Mesendoderm (in vitro differentiated cells): ENCODE measurements at regions not wholly inside any gene's neighbourhood (a gene's known extent, or its start where the extent isn't known, plus 50 kb on each side); places are given as distances from the start of the nearest gene placed in this dataset.

Experiments
- DNase-seq: peaks from one replicate; pipeline ENCODE4 v3.0.0; 2013
- H2AK5ac ChIP-seq: 2 replicates; pipeline ENCODE4 v1.6.1; 2013; ENCODE audit warnings: low read length, inconsistent platforms
- H2BK120ac ChIP-seq: 2 replicates; pipeline ENCODE4 v1.6.1; 2013; ENCODE audit warnings: low read depth, mild to moderate bottlenecking, low read length, moderate library complexity, mixed read lengths
- H2BK15ac ChIP-seq: replicated peaks from 2 replicates; pipeline ENCODE4 v1.6.1; 2013; ENCODE audit warnings: low read depth, mild to moderate bottlenecking, moderate library complexity
- H2BK5ac ChIP-seq: 2 replicates; pipeline ENCODE4 v1.6.1; 2013; ENCODE audit warnings: low read length, inconsistent platforms
- H3K18ac ChIP-seq: 2 replicates; pipeline ENCODE4 v1.6.1; 2013; ENCODE audit warnings: mild to moderate bottlenecking, low read length, mixed read lengths
- H3K23ac ChIP-seq: one replicate; pipeline ENCODE4 v1.6.1; 2013; ENCODE audit warnings: low read length
- H3K27ac ChIP-seq: 2 replicates; pipeline ENCODE4 v1.5.1; 2013; ENCODE audit warnings: low read depth, mild to moderate bottlenecking, inconsistent platforms, low read length, moderate library complexity
- H3K27me3 ChIP-seq: 2 replicates; pipeline ENCODE4 v1.6.1; 2013; ENCODE audit warnings: low read length, control low read depth, mild to moderate bottlenecking, inconsistent platforms; ENCODE audit not compliant: insufficient read depth, poor library complexity
- H3K36me3 ChIP-seq: 2 replicates; pipeline ENCODE4 v1.6.1; 2013; ENCODE audit warnings: low read length, inconsistent platforms; ENCODE audit not compliant: control insufficient read depth, insufficient read depth
- H3K4ac ChIP-seq: one replicate; pipeline ENCODE4 v1.6.1; 2013; ENCODE audit warnings: low read depth, mild to moderate bottlenecking, low read length, moderate library complexity
- H3K4me1 ChIP-seq: 2 replicates; pipeline ENCODE4 v1.6.1; 2013; ENCODE audit warnings: low read depth, low read length, inconsistent platforms; ENCODE audit not compliant: control insufficient read depth
- H3K4me2 ChIP-seq: 2 replicates; pipeline ENCODE4 v1.6.1; 2013; ENCODE audit warnings: low read length
- H3K4me3 ChIP-seq: 2 replicates; pipeline ENCODE4 v1.5.1; 2013; ENCODE audit warnings: mild to moderate bottlenecking, low read length
- H3K56ac ChIP-seq: one replicate; pipeline ENCODE4 v1.6.1; 2013; ENCODE audit warnings: low read length
- H3K79me1 ChIP-seq: 2 replicates; pipeline ENCODE4 v1.6.1; 2013; ENCODE audit warnings: low read length, inconsistent platforms
- H3K79me2 ChIP-seq: 2 replicates; pipeline ENCODE4 v1.6.1; 2013; ENCODE audit warnings: mild to moderate bottlenecking, low read length; ENCODE audit not compliant: control insufficient read depth, insufficient read depth
- H3K9ac ChIP-seq: 2 replicates; pipeline ENCODE4 v1.6.1; 2013; ENCODE audit warnings: low read length, inconsistent platforms
- H4K5ac ChIP-seq: one replicate; pipeline ENCODE4 v1.6.1; 2013; ENCODE audit warnings: low read length
- H4K8ac ChIP-seq: one replicate; pipeline ENCODE4 v1.6.1; 2013; ENCODE audit warnings: low read depth, mild to moderate bottlenecking, control low read depth, low read length, moderate library complexity
- WGBS: extraction: QIAGEN DNeasy Blood & Tissue Kit; methylation state at CpG from one replicate; pipeline ENCODE4 v1.1.7; 2013; ENCODE audit warnings: low lambda C conversion rate, missing lambda C conversion rate; ENCODE audit not compliant: insufficient coverage; ENCODE audit errors: extremely low coverage; 5-methylcytosine and 5-hydroxymethylcytosine counted together

GRCh38 chr7:130921391-130922180, 187.6 kb upstream of the KLF14 start:
- no peak overlapping the region for H2AK5ac ChIP-seq
- no peak overlapping the region for H4K5ac ChIP-seq
- no peak overlapping the region for H2BK5ac ChIP-seq
- H3K4me3 ChIP-seq: no peak overlapping the region
- no peak overlapping the region for H4K8ac ChIP-seq
- no peaks in the 10 kb centered on the region for H3K79me1 ChIP-seq
- H3K9ac ChIP-seq: no peak overlapping the region
- no peak overlapping the region for H3K4ac ChIP-seq
- H3K27ac ChIP-seq: no peak overlapping the region
- no peak overlapping the region for H3K18ac ChIP-seq
- H2BK120ac ChIP-seq: no peak overlapping the region
- no peak overlapping the region for H3K4me2 ChIP-seq
- no peak overlapping the region for H3K23ac ChIP-seq
- no peak overlapping the region for H2BK15ac ChIP-seq
- H3K4me1 ChIP-seq: no peaks in the 10 kb centered on the region
- no peak overlapping the region for H3K56ac ChIP-seq
- no peak for DNase-seq
- H3K27me3 ChIP-seq: no peaks in the 10 kb centered on the region
- no peaks in the 10 kb centered on the region for H3K79me2 ChIP-seq
- no CpG with 5 or more reads among the region's 23 CpGs for WGBS
- no peaks in the 10 kb centered on the region for H3K36me3 ChIP-seq

DNA sequence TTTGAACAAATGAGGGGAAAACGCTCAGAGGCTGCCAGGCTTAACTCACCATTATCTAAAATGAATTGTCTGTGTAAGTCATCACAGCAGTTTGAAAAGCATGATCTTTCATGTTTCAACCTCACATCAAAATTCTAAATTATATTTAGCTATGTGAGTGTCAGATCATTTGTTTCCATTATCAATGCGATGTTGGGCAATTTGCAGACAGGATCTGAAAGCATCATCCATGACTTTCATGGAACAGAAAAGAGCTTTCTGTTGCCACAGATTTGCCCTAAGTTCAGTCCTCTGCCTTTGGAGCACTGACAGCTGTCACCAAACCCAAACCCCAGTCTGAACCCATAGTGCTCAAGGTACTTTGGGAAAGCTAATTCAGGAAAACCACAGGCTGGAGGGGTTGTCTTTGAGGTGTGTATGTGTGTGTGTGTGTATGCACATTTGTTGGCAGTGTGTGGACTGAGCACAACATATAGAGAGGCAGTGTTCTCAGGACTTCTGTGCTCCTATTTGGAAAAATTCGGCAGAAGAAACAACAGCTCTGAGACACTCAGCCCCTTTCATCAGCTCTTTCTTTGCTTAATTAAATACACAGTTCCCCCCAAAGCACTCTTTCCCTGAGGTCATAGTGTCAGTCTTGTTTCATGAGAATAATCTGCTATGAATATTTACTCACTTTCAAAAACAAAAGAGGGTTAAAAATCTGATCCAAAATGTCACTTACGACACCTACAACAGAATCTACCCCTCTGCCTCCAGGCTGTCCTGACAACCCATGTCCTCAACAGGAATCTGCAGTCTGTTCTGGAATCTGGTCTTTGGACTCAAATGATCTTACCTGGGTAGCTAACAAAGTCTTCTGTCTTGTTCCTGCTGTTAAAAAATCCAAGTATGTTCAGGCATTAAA, 188.5 kb upstream of the KLF14 start:
- no peak for DNase-seq
- H4K8ac ChIP-seq: no peak overlapping the region
- H2BK120ac ChIP-seq: no peak overlapping the region
- no peak overlapping the region for H3K18ac ChIP-seq
- no peaks in the 10 kb centered on the region for H3K27me3 ChIP-seq
- H2BK5ac ChIP-seq: no peak overlapping the region
- no peak overlapping the region for H3K9ac ChIP-seq
- H3K79me1 ChIP-seq: no peaks in the 10 kb centered on the region
- no peak overlapping the region for H2BK15ac ChIP-seq
- H3K4me3 ChIP-seq: no peak overlapping the region
- H3K4me2 ChIP-seq: no peak overlapping the region
- H4K5ac ChIP-seq: no peak overlapping the region
- H3K79me2 ChIP-seq: no peaks in the 10 kb centered on the region
- H3K36me3 ChIP-seq: no peaks in the 10 kb centered on the region
- no peak overlapping the region for H3K23ac ChIP-seq
- no CpG with 5 or more reads among the region's 4 CpGs for WGBS
- no peaks in the 10 kb centered on the region for H3K4me1 ChIP-seq
- H3K56ac ChIP-seq: no peak overlapping the region
- H2AK5ac ChIP-seq: no peak overlapping the region
- no peak overlapping the region for H3K27ac ChIP-seq
- H3K4ac ChIP-seq: no peak overlapping the region

DNA sequence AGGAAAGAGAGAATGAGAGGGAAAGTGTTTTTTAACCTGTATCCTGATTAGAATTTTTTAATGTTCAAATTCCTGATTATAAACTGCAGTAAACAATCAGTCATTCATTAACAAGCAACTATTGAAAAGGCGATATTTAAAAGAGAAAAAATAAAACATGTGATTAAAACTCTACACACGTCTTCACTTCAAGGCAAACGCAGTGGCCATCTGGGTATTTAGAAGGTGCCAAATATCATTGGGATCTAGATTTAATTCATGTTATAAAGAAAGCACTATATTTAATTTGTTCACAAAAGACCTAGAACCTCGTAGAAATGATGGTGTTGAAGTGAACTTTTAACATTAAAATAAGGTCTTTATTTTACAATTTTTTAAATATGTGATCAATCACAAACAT, 189.4 kb upstream of the KLF14 start:
- Histone ChIP-seq H3K36me3 (no peaks in the 10 kb centered on the region), H3K79me2 (no peaks in the 10 kb centered on the region), H4K8ac (no peak overlapping the region), H3K23ac (no peak overlapping the region), H3K4ac (no peak overlapping the region), H3K9ac (no peak overlapping the region), H3K27me3 (no peaks in the 10 kb centered on the region), H3K4me2 (no peak overlapping the region), H2BK15ac (no peak overlapping the region), H4K5ac (no peak overlapping the region), H3K4me3 (no peak overlapping the region), H3K4me1 (no peaks in the 10 kb centered on the region), H3K27ac (no peak overlapping the region), H2BK120ac (no peak overlapping the region), H3K79me1 (no peaks in the 10 kb centered on the region), H3K18ac (no peak overlapping the region), H2AK5ac (no peak overlapping the region), H2BK5ac (no peak overlapping the region), H3K56ac (no peak overlapping the region)
- DNase-seq: no peak
- WGBS: no CpG with 5 or more reads among the region's 4 CpGs

GRCh38 chr7:130923930-130924329, 189.9 kb upstream of the KLF14 start:
- Histone ChIP-seq H2BK15ac (no peak overlapping the region), H3K23ac (no peak overlapping the region), H2AK5ac (no peak overlapping the region), H4K8ac (no peak overlapping the region), H4K5ac (no peak overlapping the region), H3K4me1 (no peaks in the 10 kb centered on the region), H3K36me3 (no peaks in the 10 kb centered on the region), H3K56ac (no peak overlapping the region), H3K18ac (no peak overlapping the region), H3K9ac (no peak overlapping the region), H2BK5ac (no peak overlapping the region), H3K4me3 (no peak overlapping the region), H3K79me2 (no peaks in the 10 kb centered on the region), H3K79me1 (no peaks in the 10 kb centered on the region), H2BK120ac (no peak overlapping the region), H3K27me3 (no peaks in the 10 kb centered on the region), H3K4ac (no peak overlapping the region), H3K4me2 (no peak overlapping the region), H3K27ac (no peak overlapping the region)
- no peak for DNase-seq
- WGBS: no CpG with 5 or more reads among the region's 5 CpGs

DNA sequence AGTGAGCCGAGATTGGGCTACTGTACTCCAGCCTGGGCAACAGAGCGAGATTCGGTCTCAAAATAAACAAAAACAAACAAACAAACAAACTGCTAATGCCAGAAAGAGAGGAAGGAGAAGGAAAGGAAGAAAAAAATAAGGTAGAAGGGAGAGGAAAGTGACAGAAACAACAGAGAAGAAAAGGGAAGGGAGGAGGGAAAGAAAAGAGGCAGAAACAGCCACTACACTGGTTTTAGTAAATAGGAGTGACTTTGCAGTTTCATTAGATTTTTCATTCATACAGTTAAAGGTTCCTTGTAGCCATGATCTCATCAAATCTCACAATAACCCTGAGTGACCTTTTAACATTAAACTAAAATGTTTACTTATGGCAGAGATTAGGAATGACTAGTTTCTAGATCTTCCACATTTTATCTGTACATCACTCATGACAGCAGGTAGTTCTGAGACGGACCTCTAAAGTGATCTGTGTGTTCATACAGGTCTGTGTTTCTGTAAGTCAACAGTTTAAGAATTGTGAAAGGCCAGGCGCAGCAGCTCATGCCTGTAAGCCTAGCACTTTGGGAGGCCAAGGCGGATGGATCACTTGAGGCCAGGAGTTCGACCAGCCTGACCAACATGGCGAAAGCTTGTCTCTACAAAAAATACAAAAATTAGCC, 191.3 kb upstream of the KLF14 start:
- Histone ChIP-seq H3K4ac (no peak overlapping the region), H3K27me3 (no peaks in the 10 kb centered on the region), H3K4me1 (no peaks in the 10 kb centered on the region), H3K27ac (no peak overlapping the region), H3K4me2 (no peak overlapping the region), H2AK5ac (no peak overlapping the region), H4K8ac (no peak overlapping the region), H2BK15ac (no peak overlapping the region), H3K4me3 (no peak overlapping the region), H3K23ac (no peak overlapping the region), H3K36me3 (no peaks in the 10 kb centered on the region), H3K79me1 (no peaks in the 10 kb centered on the region), H2BK120ac (no peak overlapping the region), H3K79me2 (no peaks in the 10 kb centered on the region), H4K5ac (no peak overlapping the region), H3K56ac (no peak overlapping the region), H3K18ac (no peak overlapping the region), H2BK5ac (no peak overlapping the region), H3K9ac (no peak overlapping the region)
- WGBS: no CpG with 5 or more reads among the region's 8 CpGs
- DNase-seq: no peak
